OCI-LY3 (cell line): ENCODE measurements at regions not wholly inside any gene's neighbourhood (a gene's known extent, or its start where the extent isn't known, plus 50 kb on each side); places are given as distances from the start of the nearest gene placed in this dataset.
"Not testable (repeated sequence)": the region's sequence is repeated elsewhere in the genome, so short reads cannot be mapped to it uniquely, and the experiment has no call there.

ENCODE experiments used
- H2AFZ ChIP-seq: fragments of 200-600, 300-600 bp; shearing (Covaris generic); 2 replicates; pipeline ENCODE4 v1.6.0; 2014; ENCODE audit warnings: antibody characterized with exemption, low read depth, low read length
- H3K27ac ChIP-seq: fragments of 200-600, 300-600 bp; sonication (generic); 2 replicates; pipeline ENCODE4 v1.5.1; 2014; ENCODE audit warnings: mild to moderate bottlenecking, low read length, moderate library complexity, mixed read lengths
- H3K27me3 ChIP-seq: fragments of 200-600, 300-600 bp; sonication (generic); 2 replicates; pipeline ENCODE4 v1.6.1; 2014; ENCODE audit warnings: low read depth, low read length, mixed read lengths
- H3K36me3 ChIP-seq: fragments of 200-600, 300-600 bp; sonication (generic); replicated peaks from 2 replicates; pipeline ENCODE3; 2014; ENCODE audit warnings: low read depth, low read length, mixed read lengths
- H3K4me1 ChIP-seq: fragments of 300-600, 200-600 bp; sonication (generic); 2 replicates; pipeline ENCODE4 v1.6.1; 2014; ENCODE audit warnings: low read length, mixed read lengths
- H3K4me2 ChIP-seq: fragments of 200-600, 300-600 bp; sonication (generic); 2 replicates; pipeline ENCODE4 v1.6.1; 2014; ENCODE audit warnings: low read length, mixed read lengths
- H3K4me3 ChIP-seq: fragments of 300-600, 200-600 bp; sonication (generic); 2 replicates; pipeline ENCODE4 v1.5.1; 2014; ENCODE audit warnings: antibody characterized with exemption, mild to moderate bottlenecking, low read length, moderate library complexity
- H3K79me2 ChIP-seq: fragments of 300-600, 200-600 bp; shearing (Covaris generic); 2 replicates; pipeline ENCODE4 v1.6.1; 2014; ENCODE audit warnings: mild to moderate bottlenecking, low read length, mixed read lengths
- H3K9ac ChIP-seq: fragments of 300-600, 200-600 bp; shearing (Covaris generic); 2 replicates; pipeline ENCODE4 v1.6.0; 2014; ENCODE audit warnings: mild to moderate bottlenecking, low read length, moderate library complexity
- H3K9me3 ChIP-seq: fragments of 200-600, 300-600 bp; shearing (Covaris generic); 2 replicates; pipeline ENCODE4 v1.6.1; 2014; ENCODE audit warnings: low read length, mixed read lengths; ENCODE audit not compliant: insufficient read depth
- H4K20me1 ChIP-seq: fragments of 200-600, 300-600 bp; sonication (generic); 2 replicates; pipeline ENCODE4 v1.6.1; 2016; ENCODE audit warnings: low read length, mixed read lengths; ENCODE audit not compliant: insufficient read depth
- CTCF ChIP-seq: fragments of 200-600, 300-600 bp; sonication (generic); IDR thresholded peaks from 2 replicates; pipeline ENCODE4 v1.5.1; 2014; ENCODE audit warnings: antibody characterized with exemption, low read length, low read depth
- EZH2phosphoT487 ChIP-seq: fragments of 200-600 bp; shearing (Covaris generic); IDR thresholded peaks from 2 replicates; pipeline ENCODE4 v1.6.1; 2018; ENCODE audit warnings: antibody characterized with exemption, mixed run types, low read depth

- no peaks in the 10 kb centered on the region for H3K36me3 ChIP-seq
- H4K20me1 ChIP-seq, result no peaks in the 10 kb centered on the region
- TF ChIP-seq EZH2phosphoT487 (no peak), CTCF (no peak)
- H3K4me3 ChIP-seq, result no peak overlapping the region
- no peak overlapping the region; the same call in 1 of the 2 replicates for H3K4me2 ChIP-seq
- no peaks in the 10 kb centered on the region for H3K27me3 ChIP-seq
- H2AFZ ChIP-seq, result 0 out of 2 replicates have a peak overlapping the region, but pooled peaks have one; percentile 41
- H3K27ac ChIP-seq, result no peak overlapping the region
- no peaks in the 10 kb centered on the region for H3K9me3 ChIP-seq
- no peaks in the 10 kb centered on the region for H3K79me2 ChIP-seq
- H3K9ac ChIP-seq, result no peak overlapping the region
- H3K4me1 ChIP-seq, result peaks cover 37% of the 10 kb centered on the region
These were observed 91.2 kb upstream of the CHD1 start for GRCh38 chr5:99019812-99020697.

- Histone ChIP-seq H3K4me2 (no peak overlapping the region), H3K4me1 (peaks cover 29% of the 10 kb centered on the region), H3K4me3 (no peak overlapping the region), H3K27me3 (no peaks in the 10 kb centered on the region), H3K36me3 (no peaks in the 10 kb centered on the region), H2AFZ (no peak overlapping the region), H3K27ac (no peak overlapping the region), H4K20me1 (no peaks in the 10 kb centered on the region), H3K79me2 (no peaks in the 10 kb centered on the region), H3K9ac (no peak overlapping the region), H3K9me3 (no peaks in the 10 kb centered on the region)
- TF ChIP-seq CTCF (no peak), EZH2phosphoT487 (no peak)
These were observed 90.4 kb upstream of the CHD1 start for GRCh38 chr5:99019254-99019653.

- no peak overlapping the region for H2AFZ ChIP-seq
- H3K4me2 ChIP-seq, result no peak overlapping the region
- H3K27ac ChIP-seq, result no peak overlapping the region
- H3K9ac ChIP-seq, result no peak overlapping the region
- H3K4me3 ChIP-seq, result no peak overlapping the region
- H3K36me3 ChIP-seq, result no peaks in the 10 kb centered on the region
- no peaks in the 10 kb centered on the region for H3K79me2 ChIP-seq
- no peaks in the 10 kb centered on the region for H3K9me3 ChIP-seq
- H4K20me1 ChIP-seq, result no peaks in the 10 kb centered on the region
- no peak for TF ChIP-seq CTCF
- TF ChIP-seq EZH2phosphoT487, result no peak
- no peaks in the 10 kb centered on the region for H3K27me3 ChIP-seq
- H3K4me1 ChIP-seq, result peaks cover 7% of the 10 kb centered on the region
These were observed 81.5 kb upstream of the CHD1 start for GRCh38 chr5:99010294-99010693.

- H3K9me3 ChIP-seq, H3K4me2 ChIP-seq, H3K79me2 ChIP-seq, H3K4me3 ChIP-seq, H3K27me3 ChIP-seq, H4K20me1 ChIP-seq, H3K9ac ChIP-seq, H3K27ac ChIP-seq, H2AFZ ChIP-seq, H3K36me3 ChIP-seq: not testable (repeated sequence)
- peaks cover 18% of the 10 kb centered on the region for H3K4me1 ChIP-seq
These were observed 79.2 kb upstream of the CHD1 start for GRCh38 chr5:99008009-99008408.
